Retina (tissue), 1 donor: ENCODE measurements at regions not wholly inside any gene's neighbourhood (a gene's known extent, or its start where the extent isn't known, plus 50 kb on each side); places are given as distances from the start of the nearest gene placed in this dataset.

ENCODE experiments used
- DNase-seq: peaks from one replicate; pipeline ENCODE4 v3.0.0-alpha.2; 2016

DNA sequence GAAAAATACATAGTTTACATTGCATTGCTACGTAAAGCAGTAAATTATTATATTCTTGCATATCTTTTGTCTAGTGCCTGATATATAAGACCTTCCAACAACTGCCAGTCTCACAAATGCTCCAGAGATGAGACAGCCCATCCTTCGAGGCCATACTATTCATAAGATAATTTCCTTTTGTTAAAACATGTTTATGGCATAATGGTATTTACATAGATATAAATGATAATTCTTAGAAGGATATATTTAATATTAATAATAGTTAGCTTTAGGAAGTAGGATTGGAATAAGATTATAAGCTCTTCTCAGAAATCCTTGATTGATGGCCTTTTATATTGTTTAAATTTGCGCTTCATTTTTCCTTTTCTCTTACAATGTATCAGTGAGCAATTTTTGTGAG, 1410.1 kb upstream of the MIR17HG start:
- no peak for DNase-seq

DNA sequence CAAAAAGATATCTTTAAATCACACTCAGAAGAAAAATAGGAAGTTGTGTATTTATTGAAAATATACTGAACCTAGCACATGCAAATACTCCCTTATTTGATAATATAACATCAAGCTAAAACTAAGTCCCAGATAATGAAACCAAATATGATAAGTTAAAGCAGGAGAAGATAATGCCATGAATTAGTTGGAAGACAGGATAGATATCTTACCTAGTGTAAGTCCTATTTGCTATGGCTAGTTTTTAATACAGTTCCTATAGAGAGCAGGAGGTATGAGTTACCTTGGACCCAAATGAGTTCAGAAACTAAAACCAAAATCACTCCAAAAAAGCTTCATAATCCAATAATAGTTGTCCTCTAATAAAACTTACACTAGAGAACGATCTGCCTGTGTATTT, 1407.1 kb upstream of the MIR17HG start:
- DNase-seq: no peak

DNA sequence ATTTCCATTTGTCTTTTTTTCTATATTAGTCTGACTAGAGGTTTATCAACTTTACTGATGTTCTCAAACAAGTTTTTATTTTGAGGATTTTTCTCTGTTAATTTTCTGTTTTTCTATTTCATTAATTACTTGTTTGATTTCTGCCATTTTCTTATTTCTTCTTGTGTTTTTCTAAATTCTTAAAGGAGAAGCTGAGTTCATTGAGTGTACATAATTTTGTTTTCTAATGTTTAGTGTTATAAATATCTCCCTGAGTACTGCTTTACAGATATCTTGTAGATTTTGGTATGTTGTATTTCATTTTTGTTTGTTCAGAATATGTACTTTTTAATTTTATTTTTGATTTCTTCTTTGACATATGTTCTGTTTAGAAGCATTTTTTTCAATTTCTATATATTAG, 1404.3 kb upstream of the MIR17HG start:
- DNase-seq: no peak

GRCh38 chr13:89950225-89950624, 1397.3 kb upstream of the MIR17HG start:
- no peak for DNase-seq

DNA sequence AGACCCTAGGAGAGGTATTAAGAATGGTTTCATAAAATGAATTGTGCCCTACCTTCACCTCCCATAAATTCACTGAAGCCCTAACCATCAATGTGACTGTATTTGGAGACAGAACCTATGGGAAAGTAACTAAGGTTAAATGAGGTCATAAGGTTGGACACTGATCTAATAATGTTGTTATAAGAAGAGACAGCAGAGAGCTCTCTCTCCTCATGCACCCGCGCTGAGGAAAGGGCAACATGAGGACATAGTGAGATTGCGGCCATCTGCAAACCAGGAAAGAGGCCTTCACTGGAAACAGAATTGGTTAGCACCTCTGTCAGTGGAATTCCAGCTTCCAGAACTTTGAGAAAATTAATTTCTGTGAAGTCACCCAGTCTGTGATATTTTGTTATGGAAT, 1396.1 kb upstream of the MIR17HG start:
- DNase-seq: no peak

GRCh38 chr13:89953581-89953980, 1393.9 kb upstream of the MIR17HG start:
- DNase-seq: no peak

DNA sequence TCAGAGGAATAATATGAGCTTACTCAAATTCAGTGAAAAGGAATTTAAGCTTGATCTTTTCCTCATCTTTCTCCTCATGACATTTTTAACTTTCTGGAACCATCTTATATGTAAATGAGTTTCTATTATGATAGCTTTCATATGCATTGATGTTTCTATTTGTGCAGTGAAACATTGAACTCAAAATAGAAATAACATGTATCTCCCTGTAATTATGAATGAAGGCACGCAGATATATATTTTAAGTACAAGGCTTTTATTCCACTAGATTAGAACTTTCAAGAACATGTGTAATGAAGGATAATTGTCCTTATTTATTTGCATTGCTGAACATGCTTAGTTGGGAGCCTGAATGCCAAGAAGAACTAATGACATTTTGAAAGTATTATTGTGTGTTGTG, 1391.7 kb upstream of the MIR17HG start:
- DNase-seq: no peak

DNA sequence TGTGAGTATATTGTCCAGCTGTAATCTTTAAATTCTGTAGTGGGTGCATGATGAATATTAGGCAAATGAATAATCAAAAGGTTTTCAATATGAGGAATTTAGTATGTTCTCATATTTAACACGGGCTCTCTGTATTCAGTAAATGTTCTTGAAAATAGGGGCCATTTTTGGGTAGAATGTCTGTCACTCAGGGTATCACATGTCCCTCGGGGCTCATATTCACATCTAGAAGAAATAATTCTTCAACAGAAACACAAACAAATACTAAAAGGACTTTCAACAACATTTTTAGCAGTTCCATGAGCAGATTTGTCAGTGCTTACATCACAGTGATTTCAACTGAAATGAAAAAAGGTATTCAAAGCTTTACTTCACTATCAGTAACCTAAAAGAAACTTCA, 1388.4 kb upstream of the MIR17HG start:
- DNase-seq: no peak

DNA sequence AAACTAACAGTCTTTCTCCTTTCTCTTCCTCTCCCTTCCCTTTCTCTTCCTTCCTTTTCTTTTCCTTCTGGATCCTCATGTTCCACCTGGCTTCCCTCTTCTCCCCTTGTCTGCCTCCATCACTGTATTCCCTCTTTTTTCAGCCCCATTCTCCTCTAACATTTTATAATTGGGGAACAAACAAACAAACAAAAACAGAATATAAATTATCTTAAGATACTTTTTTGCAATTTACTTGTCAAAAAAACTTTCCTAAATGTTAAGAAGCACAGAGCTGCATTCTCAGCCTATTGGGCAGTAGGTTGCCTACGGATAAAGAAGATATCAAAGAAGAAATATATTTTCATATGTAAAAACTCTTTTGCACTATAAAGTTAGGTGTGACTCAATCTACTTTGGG, 1382.2 kb upstream of the MIR17HG start:
- no peak for DNase-seq

DNA sequence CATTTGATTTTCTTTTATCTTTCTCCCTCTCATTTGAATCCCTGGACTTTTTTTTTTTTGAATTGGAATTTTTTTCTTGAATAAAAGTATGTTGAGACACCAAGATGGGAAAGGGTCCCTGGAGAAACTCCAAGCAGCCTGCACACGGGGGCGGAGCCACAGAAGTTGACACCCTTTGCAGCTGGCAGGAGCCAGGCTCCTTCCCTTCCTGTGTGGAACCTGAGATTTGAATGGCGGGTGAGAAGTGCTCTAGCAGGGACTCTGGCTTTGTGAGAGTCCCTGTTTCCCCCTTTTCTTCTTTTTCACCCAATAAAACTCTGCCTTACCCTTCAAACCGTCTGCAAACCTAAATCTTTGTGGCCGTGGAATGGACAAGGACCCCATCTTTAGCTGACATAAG, 1381.0 kb upstream of the MIR17HG start:
- DNase-seq: no peak

DNA sequence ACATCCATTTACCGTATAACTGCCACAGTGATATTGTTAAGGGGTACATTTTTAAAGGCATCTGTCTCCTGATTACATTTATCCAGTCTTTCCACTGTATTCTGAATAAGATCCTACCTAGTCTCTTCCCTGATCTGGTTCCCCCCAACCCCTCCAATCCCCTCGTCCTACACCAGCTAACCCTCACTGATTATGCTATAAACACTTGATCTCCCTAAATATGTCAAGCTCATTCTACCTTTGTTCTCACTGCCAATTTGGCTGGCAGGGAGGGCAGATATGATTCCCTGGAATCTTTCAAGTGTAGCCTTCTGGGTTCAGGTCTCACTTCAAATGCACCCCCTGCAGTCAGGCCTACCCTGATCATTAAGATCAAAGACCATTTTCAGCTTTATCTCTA, 1379.8 kb upstream of the MIR17HG start:
- no peak for DNase-seq

- no peak for DNase-seq
These were observed 1379.0 kb upstream of the MIR17HG start for GRCh38 chr13:89968470-89968869.

DNA sequence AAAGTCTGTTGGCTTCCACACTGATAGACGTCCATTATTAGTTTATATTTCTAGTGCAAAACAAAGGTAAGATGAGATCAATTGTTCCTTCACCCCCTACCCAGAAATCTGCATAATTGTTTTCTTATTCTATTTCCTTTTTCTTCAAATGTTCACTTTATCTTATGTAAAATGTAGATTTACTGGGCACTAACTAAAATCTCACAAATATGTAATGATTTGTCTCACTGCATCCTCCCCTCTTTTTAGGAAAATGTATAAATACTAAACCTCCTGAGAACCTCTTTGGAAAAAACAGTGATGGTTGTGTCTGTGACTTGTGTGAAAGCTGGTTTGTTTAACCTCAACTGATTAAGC, 1377.2 kb upstream of the MIR17HG start:
- DNase-seq: no peak

DNA sequence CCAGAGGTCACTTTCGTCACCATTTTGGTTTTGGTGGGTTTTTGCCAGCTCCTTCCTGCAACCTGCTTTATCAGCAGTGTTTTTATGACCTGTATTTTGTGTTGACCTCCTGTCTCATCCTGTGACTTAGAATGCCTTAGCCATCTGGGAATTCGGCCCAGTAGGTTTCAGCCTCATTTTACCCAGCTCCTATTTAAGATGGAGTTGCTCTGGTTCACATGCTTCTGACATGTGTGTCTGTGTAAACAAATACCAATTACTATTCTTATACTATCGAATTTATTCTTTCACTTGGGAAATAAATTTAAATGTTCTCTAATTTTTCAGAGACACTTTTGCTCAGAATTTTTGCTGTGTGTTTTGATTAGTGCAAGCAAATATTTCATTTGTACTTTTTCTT, 1370.3 kb upstream of the MIR17HG start:
- no peak for DNase-seq

DNA sequence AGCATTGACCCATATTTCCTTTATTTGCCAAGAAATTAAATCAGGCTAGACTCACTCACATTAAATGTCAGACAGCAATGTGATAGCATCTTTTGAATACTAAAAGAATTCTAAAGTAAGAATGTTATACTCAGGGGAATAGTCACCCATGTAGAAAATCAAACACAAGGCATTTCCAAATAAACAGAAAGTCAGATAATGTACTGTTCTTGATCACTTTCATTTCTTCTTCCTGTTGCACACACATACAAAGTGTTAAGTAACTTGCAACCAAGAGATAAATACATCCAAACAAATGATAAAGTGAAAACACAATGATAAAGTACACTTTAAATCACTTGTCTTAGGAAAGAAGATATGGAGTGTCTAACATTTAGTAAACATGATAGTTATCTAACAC, 1366.6 kb upstream of the MIR17HG start:
- no peak for DNase-seq

GRCh38 chr13:89982407-89983095, 1364.9 kb upstream of the MIR17HG start:
- DNase-seq: no peak

DNA sequence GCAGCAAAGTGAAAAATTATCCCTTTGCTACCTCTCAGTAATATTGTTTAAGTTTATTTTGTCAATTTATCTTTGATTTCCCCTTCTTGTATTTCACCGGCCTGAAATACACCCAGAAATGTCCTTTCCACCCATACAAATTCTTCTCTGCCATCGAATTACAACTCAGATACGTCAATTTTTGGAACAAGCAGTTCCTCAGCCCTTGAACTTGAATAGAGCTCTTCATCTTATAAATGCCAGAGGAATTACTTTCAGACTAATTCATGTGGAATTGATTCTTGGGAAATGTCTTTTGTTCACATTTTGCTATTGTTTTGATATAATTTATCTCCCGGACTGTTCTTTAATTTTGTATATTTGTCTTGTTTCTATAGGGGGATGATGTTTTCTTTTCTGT, 1359.3 kb upstream of the MIR17HG start:
- DNase-seq: no peak

- no peak for DNase-seq
These were observed 1343.9 kb upstream of the MIR17HG start for GRCh38 chr13:90003566-90003965.

DNA sequence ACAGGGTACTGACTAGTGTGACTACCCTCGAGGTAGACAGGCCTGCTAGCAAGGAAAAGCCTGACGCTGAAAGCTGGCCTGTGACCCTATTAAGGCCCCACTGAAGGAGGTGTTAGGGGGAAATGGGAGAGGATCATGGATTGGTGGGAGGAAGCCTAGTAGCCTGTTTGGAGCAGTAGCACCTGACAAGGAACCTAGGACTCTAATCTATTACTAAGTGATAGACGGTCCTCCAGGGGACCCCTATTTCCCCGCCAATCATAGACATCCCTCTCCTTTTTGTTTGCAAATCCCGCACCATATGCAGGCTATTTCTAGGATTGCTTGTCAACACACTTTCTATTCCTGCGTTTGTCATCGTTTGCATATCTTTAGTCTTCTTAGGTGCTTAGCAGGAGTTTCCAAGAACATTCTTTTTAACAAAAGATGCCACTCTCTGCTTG, 1338.8 kb upstream of the MIR17HG start:
- DNase-seq: no peak

DNA sequence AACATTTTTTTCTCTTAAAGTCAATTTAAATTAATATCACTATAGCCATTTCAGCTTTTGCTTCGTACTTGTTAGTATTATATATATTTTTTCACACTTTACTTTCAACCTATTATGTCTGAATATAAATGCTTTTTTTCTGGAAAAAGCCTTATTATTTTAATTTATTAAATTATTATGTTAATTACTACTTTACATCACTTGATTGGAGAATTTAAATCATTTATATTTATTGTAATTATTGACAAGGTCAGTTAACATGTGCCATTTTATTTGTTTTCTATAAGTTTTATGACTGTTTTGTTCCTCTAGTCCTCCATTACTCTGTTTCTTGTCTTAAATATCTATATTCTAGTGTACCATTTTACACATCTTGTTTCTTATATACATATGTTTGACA, 1333.4 kb upstream of the MIR17HG start:
- no peak for DNase-seq

- DNase-seq: no peak
These were observed 1331.7 kb upstream of the MIR17HG start for GRCh38 chr13:90015565-90016507.

GRCh38 chr13:90016688-90017087, 1330.8 kb upstream of the MIR17HG start:
- DNase-seq: no peak

DNA sequence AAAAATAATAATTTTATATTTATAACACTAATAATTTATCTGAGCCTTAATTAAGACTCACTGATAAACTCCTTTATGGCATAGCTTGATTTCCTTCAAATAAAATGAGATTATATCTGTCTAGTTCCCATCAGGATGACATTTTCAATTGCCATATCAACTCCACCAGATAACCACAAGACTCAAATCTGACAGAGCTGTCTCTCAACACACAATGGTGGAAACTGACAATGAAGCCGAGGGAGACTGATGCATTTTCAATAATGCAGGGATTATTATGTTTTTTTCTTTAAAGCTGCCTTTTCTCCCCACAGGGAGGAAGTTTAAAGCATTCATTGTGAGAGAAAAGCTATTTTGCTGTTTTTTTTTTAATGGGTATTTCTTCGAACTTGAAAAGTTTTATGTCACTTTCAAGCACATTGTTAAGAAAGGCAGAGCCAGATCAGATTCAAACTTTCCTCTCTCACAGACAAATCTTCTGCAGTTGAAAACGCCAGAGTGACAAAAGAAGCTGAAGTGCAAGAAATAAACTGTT, 1326.9 kb upstream of the MIR17HG start:
- no peak for DNase-seq

- DNase-seq: no peak
These were observed 1320.1 kb upstream of the MIR17HG start for GRCh38 chr13:90027409-90027808.
